H1 (cell line): ENCODE measurements at regions not wholly inside any gene's neighbourhood (a gene's known extent, or its start where the extent isn't known, plus 50 kb on each side); places are given as distances from the start of the nearest gene placed in this dataset.

Experiments used
- ATF3 ChIP-seq: IDR thresholded peaks from 2 replicates; pipeline ENCODE4 v1.6.1; 2011; ENCODE audit warnings: low read depth, mild to moderate bottlenecking, low read length; ENCODE audit not compliant: insufficient read depth
- CBX5 ChIP-seq: fragments of 300-800, 300-1000 bp; sonication (generic); IDR thresholded peaks from 2 replicates; pipeline ENCODE4 v1.7.1; 2016; ENCODE audit warnings: antibody characterized with exemption, low read length, low read depth
- CTCF ChIP-seq, 3 experiments: IDR thresholded peaks; 1 replicate in 2 of 3; 2 replicates in 1 of 3; pipeline versions ENCODE4 v1.5.1 to v1.6.1; 2011; ENCODE audit warnings: low read length in 3 of 3, mild to moderate bottlenecking in 3 of 3, inconsistent platforms in 2 of 3, low read depth in 1 of 3, moderate library complexity in 1 of 3; ENCODE audit not compliant: insufficient read depth in 1 of 3; ENCODE audit errors: control extremely low read depth in 1 of 3
- EZH2 ChIP-seq: fragments of 200-600 bp; sonication (generic); IDR thresholded peaks from 2 replicates; pipeline ENCODE4 v1.7.1; 2012; ENCODE audit warnings: low read depth, mild to moderate bottlenecking, moderate library complexity, low read length, inconsistent platforms; ENCODE audit not compliant: severe bottlenecking
- JUND ChIP-seq: IDR thresholded peaks from 2 replicates; pipeline ENCODE4 v1.6.1; 2011; ENCODE audit warnings: mild to moderate bottlenecking, improper control_type of control experiment, low read length
- POLR2A ChIP-seq, 2 experiments: IDR thresholded peaks; 1 replicate in 1 of 2; 2 replicates in 1 of 2; pipeline ENCODE4 v1.6.1; 2011; ENCODE audit warnings: low read depth in 2 of 2, low read length in 2 of 2, mild to moderate bottlenecking in 2 of 2; ENCODE audit errors: control extremely low read depth in 1 of 2
- POLR2AphosphoS5 ChIP-seq: IDR thresholded peaks from 2 replicates; pipeline ENCODE4 v1.6.1; 2011; ENCODE audit warnings: low read depth, low read length
- RAD21 ChIP-seq, 2 experiments: IDR thresholded peaks in 1 of 2; conservative IDR thresholded peaks in 1 of 2; 2 replicates each; pipeline ENCODE4 v1.6.1; 2011; ENCODE audit warnings: low read depth in 2 of 2, low read length in 2 of 2, improper control_type of control experiment in 1 of 2, inconsistent platforms in 1 of 2, mild to moderate bottlenecking in 1 of 2, moderate library complexity in 1 of 2
- TF ChIP-seq, protein P1 (sequence below): IDR thresholded peaks from 2 replicates; pipeline ENCODE4 v1.6.1; 2011; ENCODE audit warnings: low read length, improper control_type of control experiment
- TF ChIP-seq, protein P2 (sequence below): IDR thresholded peaks from 2 replicates; pipeline ENCODE4 v1.6.1; 2012; ENCODE audit warnings: inconsistent platforms

GRCh38 chr11:27600656-27601055, 94.1 kb upstream of the LIN7C start:
- TF ChIP-seq ATF3 (no peak), POLR2A (IDR thresholded peaks at IDR 0.05; ENCODE audit: control extremely low read depth in 1 of 2, low read depth in 2 of 2, low read length in 2 of 2) (no peak), RAD21 (IDR thresholded peaks at IDR 0.05 in 1 of 2, conservative IDR thresholded peaks at IDR 0.05 in 1 of 2; ENCODE audit: low read depth in 2 of 2, low read length in 2 of 2) (no peak), CTCF (IDR thresholded peaks at IDR 0.05; ENCODE audit: control extremely low read depth in 1 of 3, insufficient read depth in 1 of 3, low read depth in 1 of 3, low read length in 3 of 3) (no peak), EZH2 (no peak), CBX5 (no peak), JUND (no peak), POLR2AphosphoS5 (no peak)
- TF ChIP-seq, protein P1, sequence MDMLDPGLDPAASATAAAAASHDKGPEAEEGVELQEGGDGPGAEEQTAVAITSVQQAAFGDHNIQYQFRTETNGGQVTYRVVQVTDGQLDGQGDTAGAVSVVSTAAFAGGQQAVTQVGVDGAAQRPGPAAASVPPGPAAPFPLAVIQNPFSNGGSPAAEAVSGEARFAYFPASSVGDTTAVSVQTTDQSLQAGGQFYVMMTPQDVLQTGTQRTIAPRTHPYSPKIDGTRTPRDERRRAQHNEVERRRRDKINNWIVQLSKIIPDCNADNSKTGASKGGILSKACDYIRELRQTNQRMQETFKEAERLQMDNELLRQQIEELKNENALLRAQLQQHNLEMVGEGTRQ, result no peak
- TF ChIP-seq, protein P2, sequence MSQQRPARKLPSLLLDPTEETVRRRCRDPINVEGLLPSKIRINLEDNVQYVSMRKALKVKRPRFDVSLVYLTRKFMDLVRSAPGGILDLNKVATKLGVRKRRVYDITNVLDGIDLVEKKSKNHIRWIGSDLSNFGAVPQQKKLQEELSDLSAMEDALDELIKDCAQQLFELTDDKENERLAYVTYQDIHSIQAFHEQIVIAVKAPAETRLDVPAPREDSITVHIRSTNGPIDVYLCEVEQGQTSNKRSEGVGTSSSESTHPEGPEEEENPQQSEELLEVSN, result no peak
